Gastrocnemius medialis (tissue), 4 donors: ENCODE measurements at regions not wholly inside any gene's neighbourhood (a gene's known extent, or its start where the extent isn't known, plus 50 kb on each side); places are given as distances from the start of the nearest gene placed in this dataset.

Experiments used
- CTCF ChIP-seq, 5 experiments: fragments of 450-650 bp in 3 of 5; fragments of 200-600 bp in 2 of 5; sonication (generic) in 2 of 5; IDR thresholded peaks in 4 of 5; conservative IDR thresholded peaks in 1 of 5; 1 replicate in 4 of 5; 2 replicates in 1 of 5; pipeline ENCODE4 v1.5.1; 2016 to 2019; ENCODE audit warnings: antibody characterized with exemption in 5 of 5, mild to moderate bottlenecking in 3 of 5, moderate library complexity in 3 of 5
- POLR2A ChIP-seq, 2 donors: fragments of 450-650 bp; IDR thresholded peaks; one replicate each; pipeline ENCODE4 v1.6.1; 2017; ENCODE audit warnings: antibody characterized with exemption in 2 of 2, mild to moderate bottlenecking in 2 of 2, moderate library complexity in 2 of 2

GRCh38 chr14:97462081-97462480 lies 664.9 kb downstream of the VRK1 start:
- TF ChIP-seq CTCF (IDR thresholded peaks at IDR 0.05 in 4 of 5, conservative IDR thresholded peaks at IDR 0.05 in 1 of 5) (no peak), POLR2A (IDR thresholded peaks at IDR 0.05) (no peak)
